Neural cell (in vitro differentiated cells): ENCODE measurements at regions not wholly inside any gene's neighbourhood (a gene's known extent, or its start where the extent isn't known, plus 50 kb on each side); places are given as distances from the start of the nearest gene placed in this dataset.

Experiments used
- H2AFZ ChIP-seq: fragments of 200-600, 300-800 bp; sonication (generic), shearing (Covaris generic); 2 replicates; pipeline ENCODE4 v1.6.0; 2014; ENCODE audit warnings: low read depth, mild to moderate bottlenecking, antibody characterized with exemption, low read length, moderate library complexity
- H3F3A ChIP-seq: fragments of 200-600 bp; shearing (Covaris generic); 2 replicates; pipeline ENCODE4 v1.6.1; 2016; ENCODE audit warnings: mild to moderate bottlenecking, moderate library complexity, mixed read lengths, antibody characterized with exemption, low read length; ENCODE audit not compliant: insufficient read depth, poor library complexity, severe bottlenecking
- H3K27ac ChIP-seq: fragments of 200-600, 300-800 bp; sonication (generic), shearing (Covaris generic); 2 replicates; pipeline ENCODE4 v1.5.1; 2014; ENCODE audit warnings: mild to moderate bottlenecking, low read length, moderate library complexity
- H3K27me3 ChIP-seq: fragments of 300-800, 200-600 bp; sonication (generic), shearing (Covaris generic); 2 replicates; pipeline ENCODE4 v1.6.0; 2014; ENCODE audit warnings: mild to moderate bottlenecking, low read depth, low read length, moderate library complexity; ENCODE audit not compliant: insufficient read depth
- H3K36me3 ChIP-seq: fragments of 300-800, 200-600 bp; sonication (generic), shearing (Covaris generic); 2 replicates; pipeline ENCODE4 v1.5.1; 2014; ENCODE audit warnings: mild to moderate bottlenecking, antibody characterized with exemption, low read length, moderate library complexity; ENCODE audit not compliant: insufficient read depth
- H3K4me2 ChIP-seq: fragments of 300-800, 200-600 bp; sonication (generic), shearing (Covaris generic); 2 replicates; pipeline ENCODE4 v1.6.0; 2014; ENCODE audit warnings: mild to moderate bottlenecking, low read length
- H3K4me3 ChIP-seq: fragments of 300-800, 200-600 bp; sonication (generic), shearing (Covaris generic); 2 replicates; pipeline ENCODE4 v1.5.1; 2014; ENCODE audit warnings: mild to moderate bottlenecking, low read length, moderate library complexity
- H3K79me2 ChIP-seq: fragments of 200-600 bp; shearing (Covaris generic); replicated peaks from 2 replicates; pipeline ENCODE4 v1.6.0; 2014; ENCODE audit warnings: mild to moderate bottlenecking, low read length, moderate library complexity; ENCODE audit not compliant: insufficient read depth
- H3K9ac ChIP-seq: fragments of 300-800, 200-600 bp; sonication (generic), shearing (Covaris generic); 2 replicates; pipeline ENCODE4 v1.6.1; 2016; ENCODE audit warnings: mild to moderate bottlenecking, low read length, mixed read lengths
- H3K9me2 ChIP-seq: fragments of 200-600 bp; shearing (Covaris generic); 2 replicates; pipeline ENCODE4 v1.6.1; 2016; ENCODE audit warnings: mild to moderate bottlenecking, low read length, mixed read lengths; ENCODE audit not compliant: insufficient read depth
- H3K9me3 ChIP-seq: fragments of 200-600, 300-800 bp; sonication (generic), shearing (Covaris generic); 2 replicates; pipeline ENCODE4 v1.6.1; 2016; ENCODE audit warnings: mild to moderate bottlenecking, mixed run types, low read length, moderate library complexity, mixed read lengths
- H4K20me1 ChIP-seq: fragments of 200-600 bp; shearing (Covaris generic); 2 replicates; pipeline ENCODE4 v1.6.1; 2016; ENCODE audit warnings: mild to moderate bottlenecking, mixed run types; ENCODE audit not compliant: insufficient read depth
- CTCF ChIP-seq: fragments of 450-650 bp; IDR thresholded peaks from 2 replicates; pipeline ENCODE4 v1.5.1; 2014; ENCODE audit warnings: antibody characterized with exemption, mild to moderate bottlenecking, moderate library complexity; ENCODE audit not compliant: poor library complexity, severe bottlenecking
- EP300 ChIP-seq: fragments of 450-650 bp; conservative IDR thresholded peaks from 2 replicates; pipeline ENCODE4 v1.6.1; 2014; ENCODE audit warnings: antibody characterized with exemption, mild to moderate bottlenecking, moderate library complexity; ENCODE audit not compliant: poor library complexity, severe bottlenecking
- EZH2 ChIP-seq: fragments of 200-600, 300-800 bp; shearing (Covaris generic), sonication (generic); IDR thresholded peaks from 2 replicates; pipeline ENCODE4 v1.6.1; 2014; ENCODE audit warnings: antibody characterized with exemption, low read length, borderline replicate concordance, mild to moderate bottlenecking; ENCODE audit not compliant: insufficient read depth, poor library complexity, severe bottlenecking
- MXI1 ChIP-seq: fragments of 450-650 bp; conservative IDR thresholded peaks from 2 replicates; pipeline ENCODE4 v1.6.1; 2014; ENCODE audit warnings: antibody characterized with exemption, mild to moderate bottlenecking; ENCODE audit not compliant: poor library complexity, severe bottlenecking
- POLR2AphosphoS5 ChIP-seq: IDR thresholded peaks from 2 replicates; pipeline ENCODE4 v1.6.1; 2012
- RAD21 ChIP-seq: fragments of 450-650 bp; conservative IDR thresholded peaks from 2 replicates; pipeline ENCODE4 v1.6.1; 2014; ENCODE audit warnings: antibody characterized with exemption, mild to moderate bottlenecking, moderate library complexity
- REST ChIP-seq: IDR thresholded peaks from 2 replicates; pipeline ENCODE4 v1.6.1; 2012; ENCODE audit warnings: borderline replicate concordance
- SMC3 ChIP-seq: fragments of 450-650 bp; conservative IDR thresholded peaks from 2 replicates; pipeline ENCODE4 v1.6.1; 2014; ENCODE audit warnings: antibody characterized with exemption, mild to moderate bottlenecking, moderate library complexity; ENCODE audit not compliant: poor library complexity
- TAF1 ChIP-seq: IDR thresholded peaks from 2 replicates; pipeline ENCODE4 v1.6.1; 2012; ENCODE audit warnings: low read depth

GRCh38 chr10:124333931-124334330 lies 84.8 kb downstream of the OAT start:
- TF ChIP-seq MXI1 = no peak
- TF ChIP-seq POLR2AphosphoS5 = no peak
- no peak for TF ChIP-seq CTCF
- TF ChIP-seq SMC3 = no peak
- TF ChIP-seq EZH2 = no peak
- no peak for TF ChIP-seq TAF1
- TF ChIP-seq EP300 = no peak
- TF ChIP-seq RAD21 = no peak
- no peak overlapping the region for H2AFZ ChIP-seq
- no peaks in the 10 kb centered on the region for H3K79me2 ChIP-seq
- H3K9me3 ChIP-seq = peaks cover 5% of the 10 kb centered on the region
- no peaks in the 10 kb centered on the region for H3F3A ChIP-seq
- no peaks in the 10 kb centered on the region for H3K9me2 ChIP-seq
- no peaks in the 10 kb centered on the region for H4K20me1 ChIP-seq
- no peak overlapping the region for H3K27ac ChIP-seq
- H3K9ac ChIP-seq = no peak overlapping the region
- no peak overlapping the region for H3K4me3 ChIP-seq
- H3K36me3 ChIP-seq = no peaks in the 10 kb centered on the region
- no peaks in the 10 kb centered on the region for H3K27me3 ChIP-seq
- H3K4me2 ChIP-seq = no peak overlapping the region

GRCh38 chr10:124332426-124332825 lies 86.3 kb downstream of the OAT start:
- Histone ChIP-seq H3K79me2 (no peaks in the 10 kb centered on the region), H3K36me3 (no peaks in the 10 kb centered on the region), H3K27me3 (no peaks in the 10 kb centered on the region), H3F3A (no peaks in the 10 kb centered on the region), H3K9me2 (no peaks in the 10 kb centered on the region), H3K4me2 (no peak overlapping the region), H2AFZ (no peak overlapping the region), H4K20me1 (no peaks in the 10 kb centered on the region), H3K4me3 (no peak overlapping the region), H3K9ac (no peak overlapping the region), H3K9me3 (peaks cover 5% of the 10 kb centered on the region), H3K27ac (no peak overlapping the region)
- TF ChIP-seq REST (no peak), EZH2 (no peak), TAF1 (no peak), EP300 (no peak), MXI1 (no peak), POLR2AphosphoS5 (no peak)

GRCh38 chr10:124329941-124330340 lies 88.8 kb downstream of the OAT start:
- no peaks in the 10 kb centered on the region for H3K9me2 ChIP-seq
- TF ChIP-seq CTCF = no peak
- no peak for TF ChIP-seq EP300
- no peaks in the 10 kb centered on the region for H3K36me3 ChIP-seq
- H3K79me2 ChIP-seq = no peaks in the 10 kb centered on the region
- H3K27me3 ChIP-seq = no peaks in the 10 kb centered on the region
- peaks cover 5% of the 10 kb centered on the region for H3K9me3 ChIP-seq
- H3K4me3 ChIP-seq = no peak overlapping the region
- H3K9ac ChIP-seq = no peak overlapping the region
- H4K20me1 ChIP-seq = no peaks in the 10 kb centered on the region
- H3K4me2 ChIP-seq = no peak overlapping the region
- no peak overlapping the region for H2AFZ ChIP-seq
- no peaks in the 10 kb centered on the region for H3F3A ChIP-seq
- H3K27ac ChIP-seq = no peak overlapping the region
